Activated CD4-positive, alpha-beta T cell treated with anti-CD3 and anti-CD28 coated beads, Interleukin-2, amount 10 ng/mL, durations not matched to agents 24 days and 14 days (primary cell): ENCODE measurements at regions not wholly inside any gene's neighbourhood (a gene's known extent, or its start where the extent isn't known, plus 50 kb on each side); places are given as distances from the start of the nearest gene placed in this dataset.

Experiments
- DNase-seq: peaks from one replicate; pipeline ENCODE4 v3.0.0; 2022
- H3K27ac Mint-ChIP-seq: one replicate; pipeline ENCODE4 v1.8.0; 2022; ENCODE audit warnings: mild to moderate bottlenecking, mixed read lengths
- H3K27me3 Mint-ChIP-seq: one replicate; pipeline ENCODE4 v1.8.0; 2022; ENCODE audit warnings: mixed read lengths
- H3K36me3 Mint-ChIP-seq: one replicate; pipeline ENCODE4 v1.8.0; 2022; ENCODE audit warnings: low read depth, mild to moderate bottlenecking, mixed read lengths
- H3K4me1 Mint-ChIP-seq: one replicate; pipeline ENCODE4 v1.8.0; 2021; ENCODE audit warnings: mixed read lengths
- H3K4me3 Mint-ChIP-seq: one replicate; pipeline ENCODE4 v1.8.0; 2022; ENCODE audit warnings: mild to moderate bottlenecking, moderate library complexity, mixed read lengths
- H3K9me3 Mint-ChIP-seq: one replicate; pipeline ENCODE4 v1.8.0; 2021; ENCODE audit warnings: mixed read lengths
- intact Hi-C: fragments of 100-400 bp; cut with micrococcal nuclease; formaldehyde crosslinking; loops from one replicate; pipeline ENCODE4 v1.15.1; 2023

DNA sequence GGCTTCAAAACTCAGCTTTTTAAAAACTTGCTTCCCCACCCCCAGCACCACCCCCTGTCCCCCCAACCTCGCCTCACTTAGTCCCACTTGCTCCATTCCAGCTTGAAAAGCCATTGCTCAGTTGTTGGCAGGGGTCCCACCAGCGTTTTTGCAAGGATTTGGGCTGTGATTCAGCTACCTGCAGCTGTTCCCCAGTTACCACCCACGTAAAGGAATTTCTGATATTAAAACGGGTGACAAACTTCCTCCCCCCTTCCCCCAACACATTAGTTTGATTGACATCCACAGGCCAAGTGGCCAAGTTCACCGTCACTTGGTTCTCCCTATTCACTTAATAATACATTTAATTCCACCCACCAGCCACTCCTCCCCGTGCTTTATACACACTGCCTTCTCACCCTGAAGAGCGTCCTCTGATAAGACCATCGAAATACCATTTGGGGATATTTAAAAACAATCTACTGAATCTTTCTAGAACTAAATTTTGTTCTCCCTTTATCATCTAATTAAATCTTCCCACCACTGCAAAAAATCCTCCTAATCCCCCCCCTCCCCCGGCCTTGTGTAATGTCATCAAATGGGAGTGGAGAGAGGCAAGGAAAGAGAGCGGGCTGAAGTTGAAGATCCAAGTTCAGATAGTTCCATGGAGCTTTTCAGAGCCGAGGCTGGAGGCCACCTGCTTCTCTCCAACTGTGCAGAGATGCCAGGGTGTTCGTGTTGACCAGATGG is 55.1 kb downstream of the SOX9 start:
- no peaks in the 10 kb centered on the region for H3K36me3 Mint-ChIP-seq
- H3K4me1 Mint-ChIP-seq = no peaks in the 10 kb centered on the region
- H3K27me3 Mint-ChIP-seq = no peaks in the 10 kb centered on the region
- intact Hi-C loops = no loop called here
- H3K4me3 Mint-ChIP-seq = no peak overlapping the region
- H3K27ac Mint-ChIP-seq = no peak overlapping the region
- no peak for DNase-seq
- peaks cover 2% of the 10 kb centered on the region for H3K9me3 Mint-ChIP-seq

- DNase-seq = no peak
- H3K27ac Mint-ChIP-seq = no peak overlapping the region
- H3K9me3 Mint-ChIP-seq = peaks cover 7% of the 10 kb centered on the region
- H3K27me3 Mint-ChIP-seq = no peaks in the 10 kb centered on the region
- no peak overlapping the region for H3K4me3 Mint-ChIP-seq
- intact Hi-C loops = no loop called here
- H3K36me3 Mint-ChIP-seq = no peaks in the 10 kb centered on the region
- no peaks in the 10 kb centered on the region for H3K4me1 Mint-ChIP-seq
Measured at GRCh38 chr17:72176516-72176851, 55.7 kb downstream of the SOX9 start.

DNA sequence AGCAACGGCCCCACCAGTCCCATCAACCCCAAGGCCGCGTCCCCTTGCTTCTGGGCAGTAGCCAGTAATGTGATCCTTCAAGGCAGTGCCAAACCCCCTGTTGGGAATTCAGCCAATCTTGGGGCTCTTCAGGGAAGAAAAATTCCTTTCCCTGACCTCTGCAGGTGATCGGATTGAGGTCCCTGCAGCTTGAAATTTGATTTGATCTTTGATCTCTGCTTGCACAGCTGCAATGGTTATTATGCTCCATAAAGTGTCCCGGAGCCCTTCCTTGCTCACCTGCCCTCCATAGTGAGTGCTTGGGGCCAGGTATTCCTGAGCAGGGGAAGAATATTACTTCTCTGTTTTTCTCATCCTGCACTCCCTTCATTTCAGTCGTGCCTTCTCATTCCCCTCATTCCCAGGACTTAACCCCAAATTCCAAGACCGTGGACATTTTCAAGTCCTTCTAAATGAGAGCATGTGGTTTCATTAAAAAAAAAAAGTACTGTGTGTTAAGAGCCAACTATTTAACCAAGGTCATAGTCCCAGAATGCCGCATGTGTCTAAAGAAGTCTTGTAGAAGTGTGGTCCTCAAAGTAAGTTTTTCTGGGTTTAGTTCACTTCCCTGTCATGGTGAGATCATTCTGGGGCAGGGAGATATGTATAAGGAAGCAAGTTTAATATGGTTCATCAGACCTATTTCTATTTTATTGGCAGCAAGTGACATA is 56.3 kb downstream of the SOX9 start:
- no peak for DNase-seq
- no peaks in the 10 kb centered on the region for H3K4me1 Mint-ChIP-seq
- no peaks in the 10 kb centered on the region for H3K27me3 Mint-ChIP-seq
- H3K36me3 Mint-ChIP-seq = no peaks in the 10 kb centered on the region
- peaks cover 7% of the 10 kb centered on the region for H3K9me3 Mint-ChIP-seq
- H3K4me3 Mint-ChIP-seq = no peak overlapping the region
- intact Hi-C loops = no loop called here
- H3K27ac Mint-ChIP-seq = no peak overlapping the region

DNA sequence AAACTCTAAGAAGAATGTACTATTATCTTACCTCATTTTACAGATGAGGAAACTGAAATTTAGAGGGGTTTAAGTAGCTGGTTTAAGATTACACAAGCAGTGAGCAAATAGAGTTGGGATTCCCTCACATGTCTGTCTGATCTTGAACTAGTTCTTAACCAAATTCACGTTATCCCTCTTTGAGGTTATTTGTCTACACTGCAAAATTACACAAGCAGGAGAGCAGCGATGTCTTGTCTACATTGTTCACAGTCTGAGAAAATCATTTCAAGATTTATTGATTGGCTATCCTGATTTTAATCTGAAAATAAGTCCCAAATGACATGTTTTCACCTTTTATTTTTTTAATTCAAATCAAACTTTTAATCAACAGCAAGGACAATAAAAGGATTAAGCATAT is 56.9 kb downstream of the SOX9 start:
- no peak for DNase-seq
- Mint-ChIP-seq H3K4me1 (no peaks in the 10 kb centered on the region), H3K27me3 (no peaks in the 10 kb centered on the region), H3K27ac (no peak overlapping the region), H3K36me3 (no peaks in the 10 kb centered on the region), H3K9me3 (peaks cover 7% of the 10 kb centered on the region), H3K4me3 (no peak overlapping the region)
- intact Hi-C loops = no loop called here

DNA sequence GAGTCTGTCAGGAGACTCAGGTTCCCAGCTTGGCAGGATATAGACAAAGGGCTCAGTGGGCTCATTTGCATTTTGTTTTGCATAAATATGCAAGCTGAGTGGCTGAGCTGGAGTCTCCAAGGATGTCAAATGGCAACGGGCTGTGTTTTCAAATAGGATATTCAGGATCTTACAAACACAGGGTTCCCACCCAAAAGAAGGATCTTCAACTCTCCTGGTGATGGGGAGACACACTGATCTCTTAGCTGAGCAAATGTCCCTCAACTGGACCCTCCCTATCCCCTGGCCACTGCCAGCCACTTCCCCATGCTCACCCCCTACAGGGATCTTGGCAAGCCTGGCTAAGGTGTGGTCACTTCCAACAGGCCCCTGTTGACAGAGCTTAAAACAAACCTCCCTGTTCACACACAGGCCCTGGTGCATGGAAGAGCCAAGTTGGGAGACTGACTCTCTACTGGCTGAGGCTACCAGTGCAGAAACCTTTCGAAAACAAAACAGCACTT is 61.6 kb downstream of the SOX9 start:
- no peaks in the 10 kb centered on the region for H3K4me1 Mint-ChIP-seq

GRCh38 chr17:72183194-72183685 is 62.4 kb downstream of the SOX9 start:
- DNase-seq = no peak
- H3K9me3 Mint-ChIP-seq = peaks cover 7% of the 10 kb centered on the region
- no peaks in the 10 kb centered on the region for H3K4me1 Mint-ChIP-seq
- H3K4me3 Mint-ChIP-seq = no peak overlapping the region
- intact Hi-C loops = no loop called here
- H3K36me3 Mint-ChIP-seq = no peaks in the 10 kb centered on the region
- no peak overlapping the region for H3K27ac Mint-ChIP-seq
- no peaks in the 10 kb centered on the region for H3K27me3 Mint-ChIP-seq

More for the DNA sequence above, 61.6 kb downstream of the SOX9 start:
- Mint-ChIP-seq H3K27ac (no peak overlapping the region), H3K9me3 (peaks cover 7% of the 10 kb centered on the region), H3K36me3 (no peaks in the 10 kb centered on the region), H3K27me3 (no peaks in the 10 kb centered on the region), H3K4me3 (no peak overlapping the region)
- intact Hi-C loops = no loop called here
- no peak for DNase-seq

GRCh38 chr17:72184805-72185204 is 64.0 kb downstream of the SOX9 start:
- H3K27me3 Mint-ChIP-seq = no peaks in the 10 kb centered on the region
- no peaks in the 10 kb centered on the region for H3K4me1 Mint-ChIP-seq
- H3K27ac Mint-ChIP-seq = no peak overlapping the region
- H3K36me3 Mint-ChIP-seq = no peaks in the 10 kb centered on the region
- no peak overlapping the region for H3K4me3 Mint-ChIP-seq
- DNase-seq = no peak
- H3K9me3 Mint-ChIP-seq = peaks cover 8% of the 10 kb centered on the region
- intact Hi-C loops = no loop called here

DNA sequence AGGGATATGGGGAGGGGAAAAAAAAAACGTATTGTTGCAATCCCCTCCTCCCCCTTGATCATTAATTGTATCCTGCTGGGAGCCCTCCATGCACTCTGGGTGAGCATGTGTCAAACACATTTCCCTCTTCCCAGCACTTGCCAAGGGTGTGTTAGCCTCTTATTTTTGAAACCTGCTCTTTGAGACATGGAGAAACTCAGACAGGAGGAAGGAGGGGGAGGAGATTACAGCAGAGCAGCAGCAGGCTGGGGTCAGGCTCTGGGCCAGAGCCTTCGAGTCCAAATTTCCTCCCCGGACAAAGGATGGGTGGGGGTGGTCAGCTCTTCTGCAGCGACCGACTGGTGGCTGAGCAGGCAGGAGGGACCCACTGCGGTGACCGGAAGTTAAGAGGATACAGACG is 64.7 kb downstream of the SOX9 start:
- Mint-ChIP-seq H3K27me3 (no peaks in the 10 kb centered on the region), H3K9me3 (peaks cover 14% of the 10 kb centered on the region), H3K4me3 (no peak overlapping the region), H3K4me1 (no peaks in the 10 kb centered on the region), H3K36me3 (no peaks in the 10 kb centered on the region), H3K27ac (no peak overlapping the region)
- DNase-seq = no peak
- intact Hi-C loops = no loop called here

DNA sequence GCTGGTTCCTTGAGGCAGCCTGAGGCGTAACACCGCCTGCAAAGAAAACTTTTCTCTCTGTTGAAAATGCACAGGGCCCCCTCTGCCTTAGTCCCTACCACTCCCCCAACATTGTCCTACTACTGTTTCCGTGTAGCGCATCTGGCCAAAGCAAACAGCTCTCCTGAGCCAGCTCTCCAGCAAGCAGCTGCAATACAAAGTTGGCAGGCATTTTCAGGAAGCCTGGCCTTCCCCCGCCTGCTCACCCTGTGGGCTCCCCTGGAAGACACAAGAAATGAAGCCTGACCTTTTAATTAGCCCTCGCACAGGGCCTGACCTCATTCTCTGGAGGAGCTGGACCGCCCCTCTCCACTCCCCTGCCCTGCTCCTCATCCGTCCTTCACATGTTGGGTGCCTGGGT is 66.7 kb downstream of the SOX9 start:
- Mint-ChIP-seq H3K27me3 (no peaks in the 10 kb centered on the region), H3K27ac (no peak overlapping the region), H3K9me3 (peaks cover 7% of the 10 kb centered on the region), H3K4me3 (no peak overlapping the region), H3K4me1 (no peaks in the 10 kb centered on the region), H3K36me3 (no peaks in the 10 kb centered on the region)
- intact Hi-C loops = no loop called here
- no peak for DNase-seq

- Mint-ChIP-seq H3K27ac (no peak overlapping the region), H3K27me3 (no peaks in the 10 kb centered on the region), H3K9me3 (peaks cover 7% of the 10 kb centered on the region), H3K4me3 (no peak overlapping the region), H3K4me1 (no peaks in the 10 kb centered on the region), H3K36me3 (no peaks in the 10 kb centered on the region)
- intact Hi-C loops = no loop called here
- DNase-seq = no peak
Measured at GRCh38 chr17:72188801-72189200, 68.0 kb downstream of the SOX9 start.

- Mint-ChIP-seq H3K27me3 (no peaks in the 10 kb centered on the region), H3K27ac (no peak overlapping the region), H3K4me3 (no peak overlapping the region), H3K36me3 (no peaks in the 10 kb centered on the region), H3K9me3 (peaks cover 7% of the 10 kb centered on the region), H3K4me1 (no peaks in the 10 kb centered on the region)
- no peak for DNase-seq
- intact Hi-C loops = no loop called here
Measured at GRCh38 chr17:72189768-72190593, 69.2 kb downstream of the SOX9 start.

DNA sequence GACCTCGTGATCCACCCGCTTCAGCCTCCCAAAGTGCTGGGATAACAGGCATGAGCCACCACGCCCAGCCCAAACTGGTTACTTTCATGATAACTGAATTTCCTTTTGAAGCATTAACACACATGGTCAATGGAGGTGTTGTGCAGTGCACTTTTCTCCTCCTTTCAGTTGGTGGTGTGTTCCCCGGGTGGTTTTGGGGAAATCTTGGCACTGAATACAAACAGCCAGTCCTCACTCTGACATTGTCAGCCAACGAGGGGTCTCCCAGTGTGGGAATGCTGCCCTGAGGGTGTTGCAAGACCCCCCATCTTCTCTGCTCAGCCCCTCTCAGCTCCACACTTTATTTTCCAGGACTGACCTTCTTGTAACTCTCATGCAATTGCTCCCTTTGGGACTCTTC is 70.5 kb downstream of the SOX9 start:
- DNase-seq = no peak
- Mint-ChIP-seq H3K36me3 (no peaks in the 10 kb centered on the region), H3K27me3 (no peaks in the 10 kb centered on the region), H3K4me3 (no peak overlapping the region), H3K4me1 (no peaks in the 10 kb centered on the region), H3K9me3 (peaks cover 7% of the 10 kb centered on the region), H3K27ac (no peak overlapping the region)
- intact Hi-C loops = no loop called here

- Mint-ChIP-seq H3K36me3 (no peaks in the 10 kb centered on the region), H3K4me3 (no peak overlapping the region), H3K27ac (no peak overlapping the region), H3K4me1 (no peaks in the 10 kb centered on the region), H3K9me3 (peaks cover 11% of the 10 kb centered on the region), H3K27me3 (no peaks in the 10 kb centered on the region)
- intact Hi-C loops = no loop called here
- no peak for DNase-seq
Measured at GRCh38 chr17:72191921-72192799, 71.3 kb downstream of the SOX9 start.
